Fibroblast of mammary gland (primary cell): ENCODE measurements at regions not wholly inside any gene's neighbourhood (a gene's known extent, or its start where the extent isn't known, plus 50 kb on each side); places are given as distances from the start of the nearest gene placed in this dataset.

Source experiments
- DNase-seq: peaks from one replicate; pipeline ENCODE4 v3.0.0-alpha.2; 2010; ENCODE audit warnings: low read depth
- H3K4me3 ChIP-seq: 2 replicates; pipeline ENCODE4 v1.5.1; 2011; ENCODE audit warnings: low read depth, mild to moderate bottlenecking, low read length, moderate library complexity; ENCODE audit not compliant: control insufficient read depth
- CTCF ChIP-seq: conservative IDR thresholded peaks from 2 replicates; pipeline ENCODE4 v1.5.1; 2011; ENCODE audit warnings: low read depth, low read length, inconsistent platforms; ENCODE audit not compliant: control insufficient read depth, insufficient read depth

GRCh38 chr16:85162478-85163277 lies 50.4 kb upstream of the CIBAR2 start:
- peak; percentile 87 for DNase-seq
- TF ChIP-seq CTCF, result no peak
- H3K4me3 ChIP-seq, result no peak overlapping the region

GRCh38 chr16:85163278-85164112 lies 51.2 kb upstream of the CIBAR2 start:
- DNase-seq, result no peak

GRCh38 chr16:85164431-85164830 lies 52.2 kb upstream of the CIBAR2 start:
- no peak overlapping the region for H3K4me3 ChIP-seq
- no peak for TF ChIP-seq CTCF
- no peak for DNase-seq

More at GRCh38 chr16:85163278-85164112, 51.2 kb upstream of the CIBAR2 start:
- TF ChIP-seq CTCF, result no peak
- no peak overlapping the region for H3K4me3 ChIP-seq

- TF ChIP-seq CTCF, result no peak
- DNase-seq, result no peak
- H3K4me3 ChIP-seq, result no peak overlapping the region
Measured at GRCh38 chr16:85164838-85165516, 52.7 kb upstream of the CIBAR2 start.

- TF ChIP-seq CTCF, result no peak
- DNase-seq, result no peak
- H3K4me3 ChIP-seq, result no peak overlapping the region
Measured at GRCh38 chr16:85165781-85166180, 53.5 kb upstream of the CIBAR2 start.

- no peak for DNase-seq
- no peak overlapping the region for H3K4me3 ChIP-seq
- TF ChIP-seq CTCF, result no peak
Measured at GRCh38 chr16:85166281-85166680, 54.0 kb upstream of the CIBAR2 start.
